ENCODE measurements at regions not wholly inside any gene's neighbourhood (a gene's known extent, or its start where the extent isn't known, plus 50 kb on each side); places are given as distances from the start of the nearest gene placed in this dataset.

- no peak overlapping the region for H3K4me3 Mint-ChIP-seq
- no peaks in the 10 kb centered on the region for H3K27me3 Mint-ChIP-seq
- H3K9me3 Mint-ChIP-seq, result no peaks in the 10 kb centered on the region
- H3K4me1 Mint-ChIP-seq, result no peaks in the 10 kb centered on the region
- intact Hi-C loops (cut with micrococcal nuclease), result no loop called here
- H3K36me3 Mint-ChIP-seq (ENCODE audit: low read depth), result no peaks in the 10 kb centered on the region
- no peak for DNase-seq
- no peak overlapping the region for H3K27ac Mint-ChIP-seq
These were observed 96.6 kb upstream of the AGTR1 start for GRCh38 chr3:148600902-148601765.

DNA sequence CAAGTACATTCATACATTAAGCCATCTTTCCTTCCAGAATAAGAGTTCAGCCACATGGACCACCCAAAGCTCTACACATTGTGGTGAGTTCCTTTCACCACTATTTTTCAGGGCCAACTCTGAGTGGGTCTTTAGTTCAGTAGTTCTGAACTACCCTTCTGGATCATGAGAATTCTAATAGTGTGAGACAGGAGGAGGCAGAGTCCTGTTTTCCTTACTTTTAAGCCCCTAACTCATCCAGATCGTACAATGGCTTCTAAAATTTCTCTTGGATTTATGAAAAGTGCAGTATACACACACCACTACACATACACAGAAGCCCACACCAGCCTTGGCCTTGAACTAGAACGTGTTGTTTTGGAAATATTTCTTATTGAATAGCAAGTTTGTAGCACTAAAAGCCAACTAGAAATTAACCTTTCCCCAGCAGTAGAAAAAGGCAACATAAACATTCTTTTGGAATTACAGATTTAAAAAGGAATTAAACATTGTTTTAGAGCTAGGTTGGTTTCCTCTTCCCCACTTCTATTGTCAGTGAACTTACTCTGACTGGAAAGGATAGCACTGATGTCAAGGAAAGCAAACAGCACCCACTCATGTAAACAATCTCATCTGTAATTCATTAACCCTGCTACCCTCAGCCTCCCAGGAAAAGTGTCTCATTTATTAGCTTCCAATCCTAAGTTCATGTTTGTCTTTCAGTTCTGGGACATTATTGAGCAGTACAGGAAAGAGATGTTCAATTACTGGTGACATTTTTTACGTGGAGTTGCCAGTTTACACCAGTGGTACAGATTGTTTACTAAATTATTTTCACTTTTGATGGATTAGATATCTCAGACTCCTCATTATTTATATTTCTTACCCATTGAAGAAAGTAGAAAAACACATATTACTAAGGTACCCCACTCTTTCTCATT, 95.7 kb upstream of the AGTR1 start:
- no peaks in the 10 kb centered on the region for H3K27me3 Mint-ChIP-seq
- no peak overlapping the region for H3K27ac Mint-ChIP-seq
- no peaks in the 10 kb centered on the region for H3K4me1 Mint-ChIP-seq
- no peak for DNase-seq
- intact Hi-C loops (cut with micrococcal nuclease), result no loop called here
- H3K36me3 Mint-ChIP-seq (ENCODE audit: low read depth), result no peaks in the 10 kb centered on the region
- no peaks in the 10 kb centered on the region for H3K9me3 Mint-ChIP-seq
- no peak overlapping the region for H3K4me3 Mint-ChIP-seq

DNA sequence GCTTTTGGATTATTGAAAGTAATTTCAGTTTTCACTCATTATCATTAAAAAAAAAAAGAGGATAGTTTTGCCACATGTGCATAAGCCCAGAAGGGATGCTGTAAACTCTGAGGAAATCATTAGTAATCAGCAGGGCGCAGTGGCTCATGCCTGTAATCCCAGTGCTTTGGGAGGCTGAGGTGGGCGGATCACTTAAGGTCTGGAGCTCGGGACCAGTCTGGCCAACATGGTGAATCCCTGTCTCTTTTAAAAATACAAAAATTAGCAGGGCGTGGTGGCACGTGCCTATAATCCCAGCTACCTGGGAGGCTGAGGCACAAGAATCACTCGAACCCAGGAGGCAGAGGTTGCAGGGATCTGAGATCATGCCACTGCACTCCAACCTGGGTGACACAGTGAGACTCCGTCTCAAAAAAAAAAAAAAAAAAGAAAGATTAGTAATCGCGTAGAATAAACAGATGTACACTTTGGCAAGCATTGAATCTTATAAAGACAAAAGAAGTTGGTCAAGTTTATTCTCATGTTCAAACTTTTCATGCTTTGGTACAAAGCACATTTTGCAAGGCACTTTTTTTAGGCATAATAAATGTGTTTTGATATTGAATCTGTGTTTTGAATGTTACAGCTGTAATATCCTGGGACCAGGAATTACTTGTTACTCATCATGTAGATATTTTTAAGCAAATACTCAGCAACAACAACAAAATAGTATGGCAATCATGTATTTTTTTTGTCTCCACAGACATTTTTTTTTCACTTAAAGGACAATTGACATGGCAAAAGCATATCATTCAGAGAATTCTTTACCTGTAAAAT, 93.2 kb upstream of the AGTR1 start:
- Mint-ChIP-seq H3K4me3 (no peak overlapping the region), H3K27ac (no peak overlapping the region), H3K36me3 (ENCODE audit: low read depth) (no peaks in the 10 kb centered on the region), H3K27me3 (no peaks in the 10 kb centered on the region), H3K4me1 (no peaks in the 10 kb centered on the region), H3K9me3 (no peaks in the 10 kb centered on the region)
- DNase-seq, result no peak
- intact Hi-C loops (cut with micrococcal nuclease), result no loop called here

DNA sequence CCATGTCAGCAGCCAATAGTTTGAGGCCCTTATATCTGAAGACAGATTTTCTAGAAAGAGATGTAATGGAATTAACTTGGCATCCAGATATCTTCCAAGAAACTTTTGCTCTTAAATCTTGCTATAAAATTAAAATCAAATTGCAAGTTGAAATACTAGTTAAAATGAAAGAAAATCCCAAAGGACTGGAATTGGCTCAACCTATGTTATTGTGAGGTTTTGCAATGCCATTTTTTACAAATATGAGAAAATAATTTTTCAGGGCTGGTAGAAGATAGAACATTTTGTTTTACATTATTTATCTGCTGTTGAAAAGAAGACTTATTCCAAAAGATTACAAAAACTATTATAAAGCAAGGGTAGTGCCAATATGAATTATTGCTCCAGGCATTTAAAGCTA, 92.2 kb upstream of the AGTR1 start:
- intact Hi-C loops (cut with micrococcal nuclease), result no loop called here
- H3K36me3 Mint-ChIP-seq (ENCODE audit: low read depth), result no peaks in the 10 kb centered on the region
- no peaks in the 10 kb centered on the region for H3K4me1 Mint-ChIP-seq
- no peak overlapping the region for H3K4me3 Mint-ChIP-seq
- no peaks in the 10 kb centered on the region for H3K9me3 Mint-ChIP-seq
- no peak overlapping the region for H3K27ac Mint-ChIP-seq
- no peak for DNase-seq
- no peaks in the 10 kb centered on the region for H3K27me3 Mint-ChIP-seq

GRCh38 chr3:148606979-148607378, 90.7 kb upstream of the AGTR1 start:
- no peaks in the 10 kb centered on the region for H3K4me1 Mint-ChIP-seq
- no peak overlapping the region for H3K4me3 Mint-ChIP-seq

DNA sequence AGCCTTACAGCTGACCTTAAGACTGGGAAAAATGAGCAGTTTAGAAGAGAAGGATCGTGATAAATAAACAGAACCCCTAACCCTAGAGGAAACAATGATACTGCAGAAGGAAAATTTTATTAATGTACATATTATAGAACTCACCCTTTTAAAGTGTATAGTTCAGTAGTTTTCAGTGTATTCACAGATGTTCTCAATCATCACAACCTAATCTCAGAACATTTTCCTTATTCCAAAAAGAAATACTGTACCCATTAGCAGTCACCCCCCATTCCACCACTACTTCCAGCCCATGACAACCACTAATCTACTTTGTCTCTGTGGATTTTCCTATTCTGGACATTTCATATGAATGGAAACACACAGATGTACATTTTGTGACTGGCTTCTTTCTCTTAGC, 90.2 kb upstream of the AGTR1 start:
- intact Hi-C loops (cut with micrococcal nuclease), result no loop called here
- no peaks in the 10 kb centered on the region for H3K36me3 Mint-ChIP-seq (ENCODE audit: low read depth)
- no peaks in the 10 kb centered on the region for H3K9me3 Mint-ChIP-seq
- H3K4me1 Mint-ChIP-seq, result no peaks in the 10 kb centered on the region
- no peak for DNase-seq
- H3K27ac Mint-ChIP-seq, result no peak overlapping the region
- no peaks in the 10 kb centered on the region for H3K27me3 Mint-ChIP-seq
- H3K4me3 Mint-ChIP-seq, result no peak overlapping the region

More at GRCh38 chr3:148606979-148607378, 90.7 kb upstream of the AGTR1 start:
- no peaks in the 10 kb centered on the region for H3K27me3 Mint-ChIP-seq
- H3K36me3 Mint-ChIP-seq (ENCODE audit: low read depth), result no peaks in the 10 kb centered on the region
- no peaks in the 10 kb centered on the region for H3K9me3 Mint-ChIP-seq
- intact Hi-C loops (cut with micrococcal nuclease), result no loop called here
- no peak overlapping the region for H3K27ac Mint-ChIP-seq
- DNase-seq, result no peak

- H3K27me3 Mint-ChIP-seq, result no peaks in the 10 kb centered on the region
- no peak overlapping the region for H3K27ac Mint-ChIP-seq
- DNase-seq, result no peak
- no peaks in the 10 kb centered on the region for H3K9me3 Mint-ChIP-seq
- no peaks in the 10 kb centered on the region for H3K4me1 Mint-ChIP-seq
- no peaks in the 10 kb centered on the region for H3K36me3 Mint-ChIP-seq (ENCODE audit: low read depth)
- no peak overlapping the region for H3K4me3 Mint-ChIP-seq
- intact Hi-C loops (cut with micrococcal nuclease), result no loop called here
These were observed 85.4 kb upstream of the AGTR1 start for GRCh38 chr3:148612278-148612677.

- H3K27ac Mint-ChIP-seq, result no peak overlapping the region
- H3K36me3 Mint-ChIP-seq (ENCODE audit: low read depth), result no peaks in the 10 kb centered on the region
- H3K9me3 Mint-ChIP-seq, result no peaks in the 10 kb centered on the region
- no peaks in the 10 kb centered on the region for H3K27me3 Mint-ChIP-seq
- intact Hi-C loops (cut with micrococcal nuclease), result no loop called here
- H3K4me1 Mint-ChIP-seq, result no peaks in the 10 kb centered on the region
- H3K4me3 Mint-ChIP-seq, result no peak overlapping the region
- no peak for DNase-seq
These were observed 82.3 kb upstream of the AGTR1 start for GRCh38 chr3:148615382-148615781.

GRCh38 chr3:148625095-148625736, 72.5 kb upstream of the AGTR1 start:
- Mint-ChIP-seq H3K27me3 (no peaks in the 10 kb centered on the region), H3K27ac (no peak overlapping the region), H3K36me3 (ENCODE audit: low read depth) (no peaks in the 10 kb centered on the region), H3K4me3 (no peak overlapping the region), H3K4me1 (no peaks in the 10 kb centered on the region), H3K9me3 (peaks cover 4% of the 10 kb centered on the region)
- DNase-seq, result no peak
- intact Hi-C loops (cut with micrococcal nuclease), result no loop called here

GRCh38 chr3:148625991-148626390, 71.7 kb upstream of the AGTR1 start:
- Mint-ChIP-seq H3K36me3 (ENCODE audit: low read depth) (no peaks in the 10 kb centered on the region), H3K4me3 (no peak overlapping the region), H3K4me1 (no peaks in the 10 kb centered on the region), H3K27ac (no peak overlapping the region), H3K27me3 (no peaks in the 10 kb centered on the region), H3K9me3 (peaks cover 4% of the 10 kb centered on the region)
- no peak for DNase-seq
- intact Hi-C loops (cut with micrococcal nuclease), result no loop called here

- Mint-ChIP-seq H3K27me3 (no peaks in the 10 kb centered on the region), H3K27ac (no peak overlapping the region), H3K4me1 (no peaks in the 10 kb centered on the region), H3K36me3 (ENCODE audit: low read depth) (no peaks in the 10 kb centered on the region), H3K4me3 (no peak overlapping the region), H3K9me3 (peaks cover 4% of the 10 kb centered on the region)
- intact Hi-C loops (cut with micrococcal nuclease), result no loop called here
- DNase-seq, result no peak
These were observed 68.7 kb upstream of the AGTR1 start for GRCh38 chr3:148629006-148629405.

DNA sequence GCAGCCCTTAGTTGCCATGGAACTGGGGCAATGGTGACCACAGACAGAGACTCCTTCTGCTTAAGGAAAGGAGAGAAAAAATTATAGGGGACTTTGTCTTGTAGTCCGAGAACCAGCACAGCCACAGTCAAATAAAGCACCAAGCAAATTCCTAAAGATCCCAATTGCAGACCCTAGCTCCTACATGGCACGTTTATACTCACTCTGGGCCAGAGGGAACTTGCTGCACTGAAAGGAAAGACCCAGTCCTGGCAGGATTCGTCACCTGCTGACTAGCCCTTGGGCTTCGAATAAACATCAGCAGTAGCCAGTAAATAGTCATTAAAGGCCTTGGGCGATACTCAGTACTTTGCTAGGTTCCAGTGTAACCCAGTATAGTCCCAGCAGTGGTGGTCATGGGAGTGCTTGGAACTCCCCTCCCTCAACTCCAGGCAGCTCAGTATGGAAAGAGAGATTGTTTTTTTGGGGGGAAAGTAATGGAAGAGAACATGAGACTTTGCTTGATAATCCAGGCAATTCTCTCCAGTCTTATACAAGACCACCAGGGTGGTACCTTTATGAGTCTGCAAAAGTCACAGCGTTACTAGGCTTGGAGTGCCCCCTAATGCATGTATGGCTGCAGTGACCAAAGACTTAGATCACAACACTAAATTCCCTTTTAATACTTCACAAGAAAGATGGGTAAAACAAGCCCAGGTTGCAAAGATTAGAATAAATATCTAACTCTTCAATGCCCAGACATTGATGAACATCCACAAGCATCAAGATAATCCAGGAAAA, 66.4 kb upstream of the AGTR1 start:
- no peaks in the 10 kb centered on the region for H3K4me1 Mint-ChIP-seq
- H3K4me3 Mint-ChIP-seq, result no peak overlapping the region
- intact Hi-C loops (cut with micrococcal nuclease), result no loop called here
- DNase-seq, result no peak
- H3K9me3 Mint-ChIP-seq, result peaks cover 4% of the 10 kb centered on the region
- no peaks in the 10 kb centered on the region for H3K27me3 Mint-ChIP-seq
- H3K36me3 Mint-ChIP-seq (ENCODE audit: low read depth), result no peaks in the 10 kb centered on the region
- H3K27ac Mint-ChIP-seq, result no peak overlapping the region

DNA sequence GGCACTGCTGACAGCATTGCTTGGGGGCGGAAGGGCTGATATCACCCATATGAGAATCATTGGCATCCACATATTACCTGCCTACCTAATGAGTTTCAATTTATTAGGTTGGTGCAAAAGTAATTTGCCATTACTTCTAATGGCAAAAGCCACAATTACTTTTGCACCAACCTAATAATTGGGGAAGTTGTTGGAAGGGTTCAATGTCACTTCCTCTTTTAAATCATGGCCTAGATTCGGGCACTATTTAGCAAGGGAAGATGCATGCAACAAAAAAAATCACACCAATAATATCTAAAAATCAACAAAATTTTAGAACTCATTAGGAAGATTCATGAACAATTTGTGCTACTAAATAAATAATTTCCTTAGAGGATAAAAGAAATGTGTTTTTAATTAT, 56.0 kb upstream of the AGTR1 start:
- Mint-ChIP-seq H3K27ac (no peak overlapping the region), H3K4me1 (no peaks in the 10 kb centered on the region), H3K36me3 (ENCODE audit: low read depth) (no peaks in the 10 kb centered on the region), H3K27me3 (no peaks in the 10 kb centered on the region), H3K4me3 (no peak overlapping the region), H3K9me3 (no peaks in the 10 kb centered on the region)
- DNase-seq, result no peak
- intact Hi-C loops (cut with micrococcal nuclease), result no loop called here
